ENCODE measurements at regions not wholly inside any gene's neighbourhood (a gene's known extent, or its start where the extent isn't known, plus 50 kb on each side); places are given as distances from the start of the nearest gene placed in this dataset.

DNA sequence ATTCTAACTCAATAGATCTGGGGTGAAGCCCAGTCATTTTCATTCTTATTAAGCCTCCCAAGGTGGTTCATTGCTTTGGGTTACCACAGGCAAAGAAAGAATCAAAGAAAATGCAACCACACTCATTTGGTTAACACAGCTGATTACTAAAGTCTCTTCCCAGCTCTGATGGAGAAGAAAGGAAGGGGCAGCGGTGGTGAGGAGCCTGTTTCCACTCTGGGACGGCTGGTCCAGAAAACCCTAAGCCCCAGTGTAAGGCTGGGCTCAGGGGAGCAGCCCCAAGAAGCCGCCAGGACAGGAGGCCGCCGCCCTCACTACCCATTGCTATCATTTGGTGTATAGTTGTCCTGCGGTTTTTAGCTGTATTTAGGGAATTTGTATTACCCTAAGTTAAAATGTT is 226.9 kb downstream of the CD83 start:
- no peak for ATAC-seq
- no peak for TF ChIP-seq ISL1 (CRISPR knock-in tag; IDR thresholded peaks at IDR 0.05)
- no peak for TF ChIP-seq CREB5 (CRISPR knock-in tag; IDR thresholded peaks at IDR 0.05; ENCODE audit: low read depth)
- no peak for TF ChIP-seq OSR1 (CRISPR knock-in tag; IDR thresholded peaks at IDR 0.05)
- no peak for TF ChIP-seq ZNF8 (CRISPR knock-in tag; IDR thresholded peaks at IDR 0.05)
- TF ChIP-seq SNAI2 (CRISPR knock-in tag; IDR thresholded peaks at IDR 0.05): no peak
- no peak for TF ChIP-seq ZNF565 (CRISPR knock-in tag; conservative IDR thresholded peaks at IDR 0.05; ENCODE audit: low read depth)
- no peak for TF ChIP-seq ZFP3 (CRISPR knock-in tag; IDR thresholded peaks at IDR 0.05)
- no peak for TF ChIP-seq CSDC2 (CRISPR knock-in tag; IDR thresholded peaks at IDR 0.05)
- TF ChIP-seq TOX (CRISPR knock-in tag; IDR thresholded peaks at IDR 0.05; ENCODE audit: borderline replicate concordance): no peak
- no peak for TF ChIP-seq GLIS3 (CRISPR knock-in tag; IDR thresholded peaks at IDR 0.05)
- TF ChIP-seq ESRRG (CRISPR knock-in tag; IDR thresholded peaks at IDR 0.05): no peak
- no peak for TF ChIP-seq ZFP30 (CRISPR knock-in tag; IDR thresholded peaks at IDR 0.05)
- no peak for TF ChIP-seq TCF4 (CRISPR knock-in tag; IDR thresholded peaks at IDR 0.05; ENCODE audit: borderline replicate concordance)
- TF ChIP-seq, protein P1, sequence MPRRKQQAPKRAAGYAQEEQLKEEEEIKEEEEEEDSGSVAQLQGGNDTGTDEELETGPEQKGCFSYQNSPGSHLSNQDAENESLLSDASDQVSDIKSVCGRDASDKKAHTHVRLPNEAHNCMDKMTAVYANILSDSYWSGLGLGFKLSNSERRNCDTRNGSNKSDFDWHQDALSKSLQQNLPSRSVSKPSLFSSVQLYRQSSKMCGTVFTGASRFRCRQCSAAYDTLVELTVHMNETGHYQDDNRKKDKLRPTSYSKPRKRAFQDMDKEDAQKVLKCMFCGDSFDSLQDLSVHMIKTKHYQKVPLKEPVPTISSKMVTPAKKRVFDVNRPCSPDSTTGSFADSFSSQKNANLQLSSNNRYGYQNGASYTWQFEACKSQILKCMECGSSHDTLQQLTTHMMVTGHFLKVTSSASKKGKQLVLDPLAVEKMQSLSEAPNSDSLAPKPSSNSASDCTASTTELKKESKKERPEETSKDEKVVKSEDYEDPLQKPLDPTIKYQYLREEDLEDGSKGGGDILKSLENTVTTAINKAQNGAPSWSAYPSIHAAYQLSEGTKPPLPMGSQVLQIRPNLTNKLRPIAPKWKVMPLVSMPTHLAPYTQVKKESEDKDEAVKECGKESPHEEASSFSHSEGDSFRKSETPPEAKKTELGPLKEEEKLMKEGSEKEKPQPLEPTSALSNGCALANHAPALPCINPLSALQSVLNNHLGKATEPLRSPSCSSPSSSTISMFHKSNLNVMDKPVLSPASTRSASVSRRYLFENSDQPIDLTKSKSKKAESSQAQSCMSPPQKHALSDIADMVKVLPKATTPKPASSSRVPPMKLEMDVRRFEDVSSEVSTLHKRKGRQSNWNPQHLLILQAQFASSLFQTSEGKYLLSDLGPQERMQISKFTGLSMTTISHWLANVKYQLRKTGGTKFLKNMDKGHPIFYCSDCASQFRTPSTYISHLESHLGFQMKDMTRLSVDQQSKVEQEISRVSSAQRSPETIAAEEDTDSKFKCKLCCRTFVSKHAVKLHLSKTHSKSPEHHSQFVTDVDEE (CRISPR knock-in tag; IDR thresholded peaks at IDR 0.05): no peak
- TF ChIP-seq ZC3H10 (CRISPR knock-in tag; IDR thresholded peaks at IDR 0.05): no peak
- TF ChIP-seq PATZ1 (CRISPR knock-in tag; IDR thresholded peaks at IDR 0.05; ENCODE audit: borderline replicate concordance): no peak
- no peak for TF ChIP-seq RARB (CRISPR knock-in tag; IDR thresholded peaks at IDR 0.05)
- no peak for TF ChIP-seq CSRNP3 (CRISPR knock-in tag; IDR thresholded peaks at IDR 0.05)

DNA sequence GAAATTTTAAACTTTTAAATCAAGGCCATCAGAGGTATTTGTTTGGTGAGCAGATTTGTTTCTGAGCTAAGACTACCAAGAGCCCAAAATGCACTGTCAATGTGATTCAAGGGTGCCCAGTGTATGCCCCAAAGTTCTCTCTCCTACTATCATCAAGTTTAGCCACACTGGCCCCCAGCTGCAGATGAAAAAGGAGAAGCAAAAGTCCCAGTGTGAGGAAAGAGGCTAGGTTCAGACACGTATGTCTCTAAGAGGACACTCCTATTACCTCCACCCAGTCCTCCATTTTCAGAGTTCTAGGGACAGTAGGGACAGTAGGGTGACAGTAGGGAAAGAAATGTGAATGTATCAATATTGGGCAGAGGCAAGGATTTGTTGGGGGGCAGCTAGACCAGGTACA is 230.8 kb downstream of the CD83 start:
- ATAC-seq: no peak

GRCh38 chr6:14349507-14349906 is 231.9 kb downstream of the CD83 start:
- no peak for TF ChIP-seq ZFP30 (CRISPR knock-in tag; IDR thresholded peaks at IDR 0.05)
- no peak for TF ChIP-seq BACH2 (CRISPR knock-in tag; IDR thresholded peaks at IDR 0.05; ENCODE audit: borderline replicate concordance)
- no peak for TF ChIP-seq ISL1 (CRISPR knock-in tag; IDR thresholded peaks at IDR 0.05)
- TF ChIP-seq ZFP3 (CRISPR knock-in tag; IDR thresholded peaks at IDR 0.05): no peak
- no peak for TF ChIP-seq PATZ1 (CRISPR knock-in tag; IDR thresholded peaks at IDR 0.05; ENCODE audit: borderline replicate concordance)
- TF ChIP-seq CSRNP3 (CRISPR knock-in tag; IDR thresholded peaks at IDR 0.05): no peak
- TF ChIP-seq CSDC2 (CRISPR knock-in tag; IDR thresholded peaks at IDR 0.05): no peak
- TF ChIP-seq, protein P2, sequence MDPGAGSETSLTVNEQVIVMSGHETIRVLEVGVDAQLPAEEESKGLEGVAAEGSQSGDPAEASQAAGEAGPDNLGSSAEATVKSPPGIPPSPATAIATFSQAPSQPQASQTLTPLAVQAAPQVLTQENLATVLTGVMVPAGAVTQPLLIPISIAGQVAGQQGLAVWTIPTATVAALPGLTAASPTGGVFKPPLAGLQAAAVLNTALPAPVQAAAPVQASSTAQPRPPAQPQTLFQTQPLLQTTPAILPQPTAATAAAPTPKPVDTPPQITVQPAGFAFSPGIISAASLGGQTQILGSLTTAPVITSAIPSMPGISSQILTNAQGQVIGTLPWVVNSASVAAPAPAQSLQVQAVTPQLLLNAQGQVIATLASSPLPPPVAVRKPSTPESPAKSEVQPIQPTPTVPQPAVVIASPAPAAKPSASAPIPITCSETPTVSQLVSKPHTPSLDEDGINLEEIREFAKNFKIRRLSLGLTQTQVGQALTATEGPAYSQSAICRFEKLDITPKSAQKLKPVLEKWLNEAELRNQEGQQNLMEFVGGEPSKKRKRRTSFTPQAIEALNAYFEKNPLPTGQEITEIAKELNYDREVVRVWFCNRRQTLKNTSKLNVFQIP (CRISPR knock-in tag; IDR thresholded peaks at IDR 0.05; ENCODE audit: borderline replicate concordance, low read depth): no peak
- no peak for TF ChIP-seq RARB (CRISPR knock-in tag; IDR thresholded peaks at IDR 0.05)
- no peak for TF ChIP-seq TOX (CRISPR knock-in tag; IDR thresholded peaks at IDR 0.05; ENCODE audit: borderline replicate concordance)

More for the DNA sequence above, 230.8 kb downstream of the CD83 start:
- no peak for TF ChIP-seq OSR1 (CRISPR knock-in tag; IDR thresholded peaks at IDR 0.05)
- TF ChIP-seq ARNTL (CRISPR knock-in tag; IDR thresholded peaks at IDR 0.05; ENCODE audit: borderline replicate concordance, low read depth): no peak
- no peak for TF ChIP-seq ZFP3 (CRISPR knock-in tag; IDR thresholded peaks at IDR 0.05)
- no peak for TF ChIP-seq TOX (CRISPR knock-in tag; IDR thresholded peaks at IDR 0.05; ENCODE audit: borderline replicate concordance)
- TF ChIP-seq ESRRG (CRISPR knock-in tag; IDR thresholded peaks at IDR 0.05): no peak

More at GRCh38 chr6:14349507-14349906, 231.9 kb downstream of the CD83 start:
- no peak for ATAC-seq
